ENCODE measurements at regions not wholly inside any gene's neighbourhood (a gene's known extent, or its start where the extent isn't known, plus 50 kb on each side); places are given as distances from the start of the nearest gene placed in this dataset.

DNA sequence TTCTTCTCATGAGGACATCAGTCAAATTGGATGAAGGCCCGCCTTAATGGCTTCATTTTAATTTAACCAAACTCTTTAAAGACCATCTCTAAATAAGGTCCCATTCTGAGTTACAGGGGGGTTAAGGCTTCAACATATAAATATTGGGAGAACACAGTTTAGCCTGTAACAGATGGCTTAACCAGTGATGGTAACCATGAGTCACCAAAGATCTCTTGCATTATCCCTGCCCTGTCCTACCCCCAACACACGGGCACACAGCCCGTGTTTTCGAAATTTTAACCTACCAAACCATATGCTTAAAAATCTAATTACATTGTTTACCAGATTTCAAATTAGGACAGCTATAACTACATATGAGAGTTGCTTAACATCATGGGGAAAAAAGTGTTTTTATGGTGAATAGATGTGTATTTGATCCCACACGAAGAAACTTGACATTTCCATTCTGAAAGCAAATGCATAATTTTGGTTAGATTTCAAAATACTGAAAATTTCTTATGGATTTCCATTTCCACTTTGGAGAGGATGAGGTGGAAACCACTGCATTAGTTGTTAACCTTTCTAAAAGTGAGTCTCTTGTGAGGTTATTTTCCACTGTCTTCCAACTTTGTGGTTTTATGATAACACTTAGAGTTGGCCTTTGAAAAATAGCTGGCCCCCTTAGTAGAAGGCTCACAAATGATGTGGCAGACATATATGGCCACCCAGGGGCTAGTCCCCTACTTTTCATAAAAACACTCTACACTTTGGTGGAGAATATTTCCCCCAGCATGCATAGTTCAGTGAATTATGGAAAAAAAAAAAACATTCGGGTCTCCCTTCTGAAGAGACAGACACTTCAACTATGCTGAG, 849.3 kb downstream of the TLE1 start:
- DNase-seq (ENCODE audit: low read depth): no peak

DNA sequence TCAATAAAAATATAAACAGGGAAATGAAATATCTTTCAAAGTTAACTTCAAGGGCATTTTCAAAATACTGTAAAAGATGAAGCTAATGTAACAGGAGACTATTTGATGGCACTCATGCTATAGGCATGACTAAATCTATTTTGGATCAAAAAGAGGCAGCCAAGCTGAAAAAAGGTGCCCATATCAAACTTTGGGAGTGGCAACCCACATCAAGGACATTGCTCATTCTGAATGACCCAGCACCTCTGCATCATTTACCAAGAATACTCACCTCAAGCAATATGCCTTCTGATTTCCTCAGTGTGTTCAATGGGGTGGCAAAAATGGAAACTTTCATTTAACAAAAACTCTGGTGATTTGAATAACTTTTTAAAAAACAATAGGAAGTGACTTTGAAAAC, 853.3 kb downstream of the TLE1 start:
- no peak for DNase-seq (ENCODE audit: low read depth)

DNA sequence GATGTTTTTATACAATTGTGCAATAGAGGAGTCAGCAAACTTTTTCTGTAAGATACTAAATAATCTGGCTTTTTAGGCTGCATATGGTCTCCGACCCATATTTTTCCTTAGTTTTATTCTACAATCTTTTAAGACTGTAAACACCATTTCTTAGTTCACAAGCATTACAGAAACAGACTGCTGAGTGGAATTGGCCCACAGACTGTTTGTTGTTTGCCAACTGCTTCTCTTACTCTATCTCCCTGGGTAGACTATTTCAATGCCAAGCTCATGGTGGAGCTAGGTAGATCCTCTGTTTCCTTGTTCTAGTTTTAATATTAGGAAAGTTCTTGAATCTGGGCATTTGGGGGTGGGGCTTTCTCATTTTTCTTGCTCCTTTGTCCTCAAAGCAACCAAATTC, 857.6 kb downstream of the TLE1 start:
- DNase-seq (ENCODE audit: low read depth): no peak

DNA sequence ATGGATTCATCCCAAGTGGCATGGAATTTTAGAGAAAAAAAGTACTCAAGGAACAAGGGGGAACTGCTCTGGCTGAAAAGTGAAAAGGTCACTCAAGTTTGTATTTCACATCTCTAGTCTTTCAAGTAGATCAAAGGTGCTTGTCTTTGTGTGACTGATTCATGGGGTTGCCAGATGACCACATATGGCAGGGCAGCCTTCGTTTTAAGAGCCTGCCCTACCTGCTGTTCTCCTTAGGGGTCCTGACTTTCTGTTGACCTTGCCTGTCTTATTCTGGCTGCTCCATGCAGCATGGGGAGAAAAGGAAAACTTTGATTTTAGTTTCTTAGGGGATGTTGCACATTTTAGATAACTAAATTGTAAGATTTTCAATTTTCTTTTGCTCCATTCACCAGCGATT, 877.7 kb downstream of the TLE1 start:
- no peak for DNase-seq (ENCODE audit: low read depth)

DNA sequence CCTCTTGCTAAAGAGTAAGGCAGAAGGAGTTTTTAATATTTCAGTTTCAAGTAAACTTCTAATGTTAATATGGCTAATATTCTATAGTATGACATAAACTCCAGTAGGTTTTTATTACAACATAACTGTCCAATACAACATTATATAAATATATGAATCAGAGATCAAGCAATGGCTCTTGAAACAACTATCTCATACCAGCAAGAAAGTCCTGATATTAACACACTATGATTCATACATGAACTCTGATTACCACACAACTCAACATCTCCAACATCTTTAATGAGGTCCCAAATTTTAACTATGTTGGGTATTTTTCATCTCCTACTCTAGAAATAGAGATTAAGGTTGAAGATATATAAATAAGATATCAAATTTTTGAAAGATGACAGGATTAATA, 878.3 kb downstream of the TLE1 start:
- DNase-seq (ENCODE audit: low read depth): no peak

DNA sequence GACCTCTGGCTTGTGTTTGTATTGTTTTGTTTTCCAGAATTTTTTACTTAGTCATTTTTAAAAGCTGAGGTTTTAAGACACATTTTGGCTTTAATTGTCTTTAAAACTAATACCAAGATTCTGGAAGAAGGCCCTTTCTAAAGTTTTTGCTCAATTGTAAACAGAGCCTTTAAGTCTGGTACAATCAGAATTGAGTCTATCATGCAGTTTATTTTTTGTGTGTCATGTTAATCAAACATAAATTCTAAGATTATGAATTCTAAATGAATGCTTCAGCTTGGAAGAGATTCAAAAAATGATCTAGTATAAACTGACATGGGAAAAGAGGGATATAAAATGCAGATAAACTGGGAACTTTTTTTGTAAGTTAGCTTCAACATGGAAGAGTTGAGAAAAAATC, 882.7 kb downstream of the TLE1 start:
- no peak for DNase-seq (ENCODE audit: low read depth)

DNA sequence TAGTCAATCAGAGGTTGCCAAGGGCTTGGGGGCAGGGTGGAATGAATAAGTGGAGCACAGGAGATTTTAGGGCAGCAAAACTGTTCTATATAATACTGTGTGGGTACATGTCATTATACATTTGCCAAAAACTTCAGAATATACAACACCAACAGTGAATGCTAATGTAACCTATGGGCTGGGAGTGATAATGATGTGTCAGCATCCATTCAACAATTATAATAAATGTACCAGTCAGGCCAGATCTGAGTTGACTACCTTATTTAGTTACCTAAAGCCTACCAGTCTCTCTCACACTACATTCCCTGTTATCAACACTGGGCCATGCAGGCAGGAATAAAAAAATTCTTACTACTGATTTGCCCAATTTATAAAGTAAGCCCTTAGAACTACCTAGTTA, 884.5 kb downstream of the TLE1 start:
- DNase-seq (ENCODE audit: low read depth): no peak

DNA sequence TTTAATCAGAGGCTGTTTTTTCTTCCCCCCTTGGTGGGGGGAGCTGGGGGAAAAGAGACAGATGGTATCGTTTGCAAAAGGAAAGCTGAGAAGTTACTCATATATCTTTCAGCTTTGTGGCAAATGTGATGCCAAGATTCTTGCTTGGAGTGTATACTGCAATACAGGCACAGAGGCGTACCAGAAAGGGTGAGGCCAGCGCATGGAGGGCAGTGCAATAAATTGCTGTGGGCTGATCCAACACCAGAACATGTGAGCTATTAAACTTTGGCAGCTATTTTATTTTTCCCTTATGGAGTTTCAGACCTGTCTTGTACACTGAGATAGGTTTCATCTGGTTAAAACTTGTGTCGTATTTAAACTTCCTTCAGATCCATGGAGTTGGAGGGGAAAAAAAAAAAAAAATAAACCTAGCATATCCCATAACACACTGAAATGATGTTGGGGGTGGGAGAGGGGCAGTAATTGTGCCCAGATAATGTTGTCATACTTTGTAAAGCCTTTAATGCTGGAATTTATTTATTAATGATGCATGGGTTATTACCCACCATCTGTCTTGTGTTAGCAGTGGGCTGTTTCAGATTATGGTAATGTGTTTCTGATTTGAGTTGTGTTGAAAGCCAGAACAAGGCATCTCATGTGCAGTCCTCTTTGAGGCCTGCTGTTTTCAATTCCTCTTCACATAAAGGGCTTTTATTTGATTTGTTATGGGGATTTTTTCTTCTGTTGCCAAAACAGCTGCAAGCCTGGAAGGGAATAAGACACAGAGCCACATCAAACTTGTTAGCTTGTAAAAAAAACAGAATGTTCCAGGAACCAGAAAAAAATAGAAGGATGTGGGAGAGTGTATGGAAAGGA, 891.3 kb downstream of the TLE1 start:
- DNase-seq (ENCODE audit: low read depth): no peak

DNA sequence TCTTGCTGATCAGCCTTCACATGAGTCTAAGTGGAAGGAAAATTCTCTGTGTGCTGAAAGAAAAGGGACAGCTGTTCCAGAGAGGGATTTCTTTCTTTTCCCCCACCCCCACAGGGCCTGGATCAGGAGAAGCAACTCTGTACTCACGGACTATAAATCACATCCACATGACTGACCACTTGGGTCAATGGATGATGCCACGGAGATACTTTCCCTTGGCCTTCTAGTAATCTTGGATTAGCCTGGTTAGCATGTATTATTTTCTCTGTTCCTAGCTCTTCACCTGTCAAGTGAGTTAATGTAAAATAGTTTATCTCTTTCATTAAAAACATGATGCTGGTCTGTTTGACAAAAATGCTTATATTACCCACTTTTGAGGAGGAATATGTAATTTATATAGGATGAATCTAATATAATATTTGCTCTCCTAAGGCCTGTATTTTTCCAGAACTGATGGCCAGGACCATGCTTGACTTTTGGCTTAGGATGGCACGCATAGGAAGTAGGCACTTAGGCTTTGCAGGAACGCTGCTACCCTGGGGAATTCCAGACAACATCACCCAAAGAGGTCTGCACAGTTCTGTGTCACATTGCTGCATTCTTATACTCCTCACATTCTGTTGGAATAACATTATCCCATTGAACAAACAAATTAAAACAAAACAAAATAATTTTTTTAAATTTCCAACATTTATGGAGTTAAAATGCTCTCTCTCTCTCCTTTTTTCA, 892.1 kb downstream of the TLE1 start:
- DNase-seq (ENCODE audit: low read depth): no peak

DNA sequence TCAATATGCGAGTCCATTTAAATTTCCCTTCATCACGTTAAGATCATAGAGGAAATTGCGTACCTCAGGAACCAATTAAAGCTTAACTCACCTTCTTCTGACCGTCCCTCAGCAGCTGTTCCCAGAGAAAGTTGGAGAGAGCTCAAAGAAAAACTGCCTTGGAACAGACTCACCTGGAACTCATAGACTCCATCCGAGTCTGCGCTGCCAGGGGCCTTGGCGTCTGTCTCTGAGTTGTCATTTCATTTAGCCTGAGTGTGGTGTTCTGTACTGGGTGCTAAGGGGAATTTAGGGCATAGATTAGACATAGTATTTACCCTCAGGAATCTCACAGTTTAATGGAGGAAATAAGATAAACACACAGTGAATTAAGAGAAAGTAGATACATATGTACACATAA, 892.7 kb downstream of the TLE1 start:
- no peak for DNase-seq (ENCODE audit: low read depth)

DNA sequence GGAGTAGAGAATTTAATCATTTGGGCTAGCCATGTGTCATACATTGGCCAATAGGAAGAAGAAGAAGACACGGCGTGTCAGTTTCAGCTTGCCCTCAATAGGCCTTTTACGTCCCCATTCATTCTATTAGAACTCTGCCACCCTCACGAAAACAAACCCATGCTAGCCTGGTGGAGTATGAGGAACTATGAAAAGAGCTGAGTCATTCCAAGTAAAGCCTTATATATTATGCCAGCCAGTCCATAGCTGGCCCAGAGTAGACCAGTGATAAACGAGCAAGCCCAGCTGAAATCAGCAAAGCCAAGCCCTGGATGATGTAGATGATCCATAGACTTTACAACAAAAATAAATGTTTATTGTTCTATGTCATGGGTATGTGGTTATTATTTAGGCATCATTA, 895.1 kb downstream of the TLE1 start:
- no peak for DNase-seq (ENCODE audit: low read depth)

DNA sequence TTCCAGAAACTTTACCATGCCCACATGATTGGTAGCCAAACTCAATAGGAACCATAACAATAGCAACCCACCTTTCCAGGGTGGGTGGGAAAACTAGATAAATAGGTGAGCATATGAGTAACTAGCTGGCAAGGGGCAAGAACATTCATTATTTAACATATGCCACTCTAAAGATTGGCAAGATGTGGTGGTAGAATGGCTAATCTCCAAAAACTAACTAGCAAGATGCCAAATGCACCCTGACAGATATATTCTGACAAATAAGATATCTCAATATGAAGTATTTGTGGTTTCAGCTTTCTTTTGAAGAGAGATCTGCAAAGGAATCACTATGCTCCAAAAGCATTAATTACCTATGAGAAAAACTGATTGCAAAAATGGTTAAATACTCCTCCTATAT, 895.6 kb downstream of the TLE1 start:
- DNase-seq (ENCODE audit: low read depth): no peak

DNA sequence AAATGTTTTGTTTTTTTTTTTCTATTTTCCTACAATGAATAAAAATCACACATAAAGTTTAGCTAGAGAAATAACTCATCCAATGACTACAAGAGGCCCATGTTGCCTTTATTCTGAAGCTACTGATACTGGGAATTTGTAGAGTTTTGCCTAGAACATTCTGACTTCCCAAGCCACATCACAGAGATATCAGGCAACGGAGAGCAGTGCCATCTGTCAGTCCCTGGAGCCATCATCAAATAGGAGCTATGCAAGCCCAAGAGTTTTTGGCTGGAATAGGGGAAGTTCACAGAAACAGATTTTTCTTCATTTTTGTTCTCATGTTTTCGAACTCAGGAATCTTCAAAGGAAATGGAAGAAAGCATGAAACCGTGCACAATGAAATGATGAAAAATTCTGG, 896.6 kb downstream of the TLE1 start:
- no peak for DNase-seq (ENCODE audit: low read depth)

DNA sequence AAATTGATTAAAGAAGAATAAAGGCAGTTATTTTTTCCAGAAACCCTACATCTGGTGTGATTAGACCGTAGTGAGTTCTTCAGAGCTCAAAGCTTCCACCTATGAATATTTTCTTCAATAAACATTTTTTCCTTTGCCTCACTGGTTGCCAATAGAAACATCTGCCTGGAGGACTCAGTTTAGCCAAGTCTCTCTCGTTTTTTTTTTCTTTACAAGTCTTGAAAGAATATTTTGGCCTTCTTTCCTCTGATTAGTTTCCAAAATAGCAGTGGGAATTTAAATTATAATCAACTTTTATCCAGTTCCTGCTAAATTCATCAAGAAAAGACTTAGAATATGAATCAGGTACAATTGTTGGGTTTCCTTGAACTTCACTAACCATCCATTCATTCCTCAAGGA, 897.5 kb downstream of the TLE1 start:
- DNase-seq (ENCODE audit: low read depth): no peak

DNA sequence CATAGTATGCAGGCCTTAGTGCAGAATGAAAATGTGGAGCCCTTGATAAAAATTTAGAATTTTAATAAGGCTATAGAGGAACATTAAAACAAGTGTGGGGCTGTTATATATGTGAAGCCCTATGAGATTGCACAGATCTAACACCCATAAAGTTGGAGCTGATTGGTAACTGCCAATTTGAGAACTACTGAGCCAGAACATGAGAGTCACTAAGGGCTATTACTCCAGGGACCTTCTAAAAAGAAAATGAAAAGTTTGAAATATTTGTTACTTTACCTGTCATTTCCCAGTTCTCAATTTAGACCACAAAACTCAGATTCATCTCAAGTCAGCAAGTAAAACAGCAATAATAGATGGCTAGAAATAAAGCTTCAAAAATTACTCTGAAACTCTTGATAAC, 898.6 kb downstream of the TLE1 start:
- no peak for DNase-seq (ENCODE audit: low read depth)

DNA sequence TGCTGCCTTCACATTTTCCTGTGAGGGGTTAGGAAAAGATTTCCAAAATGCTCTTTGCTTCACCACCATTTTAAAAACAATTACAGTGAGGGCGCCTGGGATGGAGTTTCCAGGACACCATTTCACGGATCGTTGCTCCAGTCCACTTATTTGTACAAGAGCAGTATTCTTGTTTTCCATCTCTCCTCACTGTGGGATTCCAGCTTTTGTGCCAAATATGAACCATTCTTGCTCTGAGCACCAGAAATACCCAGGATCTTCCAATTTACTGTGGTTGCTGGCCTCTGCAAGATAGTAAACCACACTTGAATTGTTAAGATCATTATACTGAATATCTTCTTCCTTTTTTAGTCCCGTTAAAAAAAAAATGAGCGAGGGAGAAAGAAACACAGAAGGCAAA, 899.5 kb downstream of the TLE1 start:
- DNase-seq (ENCODE audit: low read depth): no peak

DNA sequence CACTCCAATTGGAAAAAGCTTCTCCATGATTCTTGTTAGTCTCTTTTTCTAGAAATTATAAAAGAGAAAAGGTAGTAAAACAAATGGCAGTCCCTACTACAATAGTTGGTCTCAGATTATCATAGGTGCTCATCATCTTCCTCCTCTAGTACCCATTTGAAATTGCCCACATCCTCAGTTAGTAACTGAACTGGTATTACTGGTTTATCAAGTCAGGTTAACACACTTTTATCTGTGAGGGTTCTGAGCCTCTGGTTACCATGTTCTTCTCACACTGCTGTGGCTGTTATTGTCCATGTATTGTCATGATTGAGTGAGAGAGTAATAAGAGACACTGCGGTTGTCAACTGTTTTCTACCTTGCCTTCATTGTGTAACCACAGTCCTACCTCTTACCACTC, 901.7 kb downstream of the TLE1 start:
- no peak for DNase-seq (ENCODE audit: low read depth)

DNA sequence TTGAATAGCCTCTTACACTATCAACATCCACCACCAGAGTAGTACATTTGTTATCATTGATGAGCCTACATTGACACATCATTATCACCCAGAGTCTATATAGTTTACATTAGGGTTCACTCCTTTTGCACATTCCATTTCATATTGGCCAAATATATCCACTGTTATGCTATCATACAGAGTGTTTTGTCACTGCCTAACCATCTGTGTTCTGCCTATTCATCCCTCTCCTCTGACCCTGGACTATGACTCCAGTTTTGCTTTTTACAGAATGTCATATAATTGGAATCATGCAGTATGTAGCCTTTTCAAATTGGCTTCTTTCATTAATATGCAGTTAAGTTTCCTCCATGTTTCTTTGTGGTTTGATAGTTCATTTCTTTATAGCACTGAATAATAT, 904.7 kb downstream of the TLE1 start:
- DNase-seq (ENCODE audit: low read depth): no peak

DNA sequence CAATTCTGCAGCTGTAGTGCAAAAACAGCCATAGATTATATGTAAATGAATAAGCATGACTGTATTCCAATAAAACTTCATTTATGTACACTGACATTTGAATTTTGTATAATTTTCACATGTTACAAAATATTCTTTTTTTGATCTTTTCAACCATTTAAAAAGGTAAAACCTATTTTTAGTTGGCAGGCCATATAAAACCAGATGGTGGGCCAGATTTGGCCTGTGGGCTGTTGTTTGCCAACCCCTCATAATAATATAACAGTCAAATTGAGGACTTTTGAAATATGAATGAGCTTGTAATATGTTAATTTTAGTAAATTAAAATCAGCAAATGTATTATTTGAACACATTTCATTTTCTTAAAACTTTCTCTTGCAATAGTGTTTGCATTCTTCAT, 913.4 kb downstream of the TLE1 start:
- DNase-seq (ENCODE audit: low read depth): no peak

DNA sequence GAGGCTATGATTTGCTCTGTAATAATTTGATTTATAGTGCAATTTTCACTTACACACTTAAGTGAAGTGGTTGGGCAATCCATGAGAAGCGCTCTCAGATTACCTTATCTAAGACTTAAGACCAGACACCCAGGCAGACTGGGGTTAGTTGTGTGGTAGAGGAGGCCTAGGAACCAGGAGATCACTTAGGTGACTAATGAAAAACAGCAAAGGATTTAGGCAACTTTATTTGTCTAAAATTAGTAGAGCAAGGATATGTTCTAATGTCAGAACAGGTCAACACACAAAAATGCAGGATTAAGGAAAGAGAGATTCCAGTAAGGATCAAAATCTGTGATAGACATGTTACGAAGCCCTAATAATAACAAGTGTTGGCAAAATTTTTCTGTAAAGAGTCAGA, 913.8 kb downstream of the TLE1 start:
- no peak for DNase-seq (ENCODE audit: low read depth)

DNA sequence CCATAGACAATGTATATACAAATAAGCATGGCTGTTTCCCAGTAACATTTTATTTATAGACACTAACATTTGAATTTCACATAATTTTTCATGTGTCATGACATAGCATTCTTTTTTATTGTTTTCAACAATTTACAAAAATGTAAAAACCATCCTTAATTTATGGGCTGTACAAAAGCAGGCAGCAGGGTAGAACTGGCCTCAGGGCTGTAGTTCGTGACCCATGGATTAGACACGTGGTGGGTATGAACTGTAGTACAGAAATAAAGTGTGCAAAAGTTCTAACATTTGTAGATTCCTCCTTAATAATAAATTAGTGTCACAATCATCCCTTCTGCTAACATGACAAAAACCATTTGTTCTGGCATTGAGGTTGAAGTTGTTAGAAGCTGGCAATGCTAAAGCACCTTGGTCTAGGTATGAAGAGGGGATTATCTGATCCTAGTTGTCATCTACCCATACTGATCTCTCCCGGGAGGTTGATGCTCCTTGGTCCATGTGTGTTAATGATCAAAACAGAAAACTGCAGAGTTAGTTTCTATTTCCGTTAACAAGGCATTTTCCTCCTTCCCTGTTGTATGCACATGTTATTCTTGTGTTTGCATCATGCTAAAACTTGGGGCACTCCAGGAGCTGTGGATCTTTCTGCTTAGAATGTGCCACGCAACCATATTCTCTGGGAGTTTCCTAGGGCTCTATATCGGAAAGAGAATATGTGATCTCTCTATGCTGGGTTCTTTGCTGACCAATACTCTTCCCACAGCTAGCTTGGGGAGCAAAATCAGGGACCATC, 917.6 kb downstream of the TLE1 start:
- DNase-seq (ENCODE audit: low read depth): no peak

DNA sequence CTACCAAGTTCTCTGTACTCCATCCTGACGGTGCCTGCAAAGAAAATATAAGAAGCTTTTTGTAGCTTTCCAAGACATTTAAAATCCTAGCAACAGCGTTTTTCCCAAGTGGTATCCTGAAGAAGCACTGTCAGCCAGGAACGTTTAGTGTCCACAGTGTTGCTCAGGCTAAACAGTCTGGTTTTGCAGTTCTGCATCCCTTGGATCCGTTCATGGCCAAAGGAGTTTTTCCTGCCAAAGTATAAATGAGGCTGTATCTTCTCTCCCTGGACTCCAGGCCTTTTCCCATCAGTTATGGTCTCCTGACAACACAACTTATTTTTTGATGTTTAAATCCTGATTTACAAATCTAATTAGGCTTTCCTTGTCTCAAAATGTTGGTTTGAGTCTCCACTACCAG, 925.8 kb downstream of the TLE1 start:
- no peak for DNase-seq (ENCODE audit: low read depth)
